Activated naive CD8-positive, alpha-beta T cell treated with anti-CD3 and anti-CD28 coated beads for 36 hours (primary cell): ENCODE measurements at regions not wholly inside any gene's neighbourhood (a gene's known extent, or its start where the extent isn't known, plus 50 kb on each side); places are given as distances from the start of the nearest gene placed in this dataset.

Source experiments
- DNase-seq: peaks from one replicate; pipeline ENCODE4 v3.0.0; 2021
- H3K27ac Mint-ChIP-seq: one replicate; pipeline ENCODE4 v1.8.0; 2022; ENCODE audit warnings: mild to moderate bottlenecking, moderate library complexity, mixed read lengths
- H3K27me3 Mint-ChIP-seq: one replicate; pipeline ENCODE4 v1.8.0; 2022; ENCODE audit warnings: mild to moderate bottlenecking, mixed read lengths
- H3K36me3 Mint-ChIP-seq: one replicate; pipeline ENCODE4 v1.8.0; 2021; ENCODE audit warnings: mild to moderate bottlenecking, mixed read lengths
- H3K4me1 Mint-ChIP-seq: one replicate; pipeline ENCODE4 v1.8.0; 2021; ENCODE audit warnings: mixed read lengths
- H3K4me3 Mint-ChIP-seq: one replicate; pipeline ENCODE4 v1.8.0; 2022; ENCODE audit warnings: mild to moderate bottlenecking, moderate library complexity, mixed read lengths
- H3K9me3 Mint-ChIP-seq: one replicate; pipeline ENCODE4 v1.8.0; 2022; ENCODE audit warnings: mixed read lengths

GRCh38 chr15:61798631-61799030, 261.6 kb downstream of the VPS13C start:
- peaks cover 14% of the 10 kb centered on the region for H3K27me3 Mint-ChIP-seq
- H3K9me3 Mint-ChIP-seq, result no peaks in the 10 kb centered on the region
- no peak for DNase-seq
- no peak overlapping the region for H3K27ac Mint-ChIP-seq
- no peaks in the 10 kb centered on the region for H3K36me3 Mint-ChIP-seq
- no peaks in the 10 kb centered on the region for H3K4me1 Mint-ChIP-seq
- no peak overlapping the region for H3K4me3 Mint-ChIP-seq

GRCh38 chr15:61796056-61796455, 264.2 kb downstream of the VPS13C start:
- H3K9me3 Mint-ChIP-seq, result no peaks in the 10 kb centered on the region
- no peak overlapping the region for H3K27ac Mint-ChIP-seq

GRCh38 chr15:61794881-61795280, 265.4 kb downstream of the VPS13C start:
- no peaks in the 10 kb centered on the region for H3K36me3 Mint-ChIP-seq

More at GRCh38 chr15:61796056-61796455, 264.2 kb downstream of the VPS13C start:
- Mint-ChIP-seq H3K4me3 (no peak overlapping the region), H3K36me3 (no peaks in the 10 kb centered on the region), H3K4me1 (no peaks in the 10 kb centered on the region), H3K27me3 (peaks cover 21% of the 10 kb centered on the region)
- no peak for DNase-seq

DNA sequence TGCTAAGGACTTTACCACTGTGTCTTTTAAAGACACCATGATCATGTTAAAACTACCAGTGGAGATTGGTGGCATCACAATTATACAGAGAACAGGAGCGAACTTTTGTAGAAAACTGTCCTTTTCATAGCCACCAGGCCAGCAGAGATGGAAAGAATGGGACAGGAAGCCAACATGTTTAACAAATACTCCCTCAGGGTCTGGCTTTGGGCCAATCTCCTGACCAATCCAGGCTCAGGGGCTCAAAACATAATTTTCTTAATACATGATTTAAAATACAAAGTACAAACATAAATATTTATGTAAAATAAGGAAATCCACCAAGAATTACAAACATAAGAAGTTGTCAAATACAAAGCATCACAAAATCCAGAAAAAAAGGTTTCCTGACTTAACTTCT, 266.0 kb downstream of the VPS13C start:
- no peak overlapping the region for H3K27ac Mint-ChIP-seq
- H3K36me3 Mint-ChIP-seq, result no peaks in the 10 kb centered on the region
- peaks cover 26% of the 10 kb centered on the region for H3K27me3 Mint-ChIP-seq
- H3K4me1 Mint-ChIP-seq, result no peaks in the 10 kb centered on the region
- H3K9me3 Mint-ChIP-seq, result peaks cover 2% of the 10 kb centered on the region
- no peak for DNase-seq
- H3K4me3 Mint-ChIP-seq, result no peak overlapping the region

More at GRCh38 chr15:61794881-61795280, 265.4 kb downstream of the VPS13C start:
- Mint-ChIP-seq H3K4me1 (no peaks in the 10 kb centered on the region), H3K27ac (no peak overlapping the region), H3K27me3 (peaks cover 23% of the 10 kb centered on the region), H3K4me3 (no peak overlapping the region), H3K9me3 (peaks cover 1% of the 10 kb centered on the region)
- no peak for DNase-seq

GRCh38 chr15:61784734-61785133, 275.5 kb downstream of the VPS13C start:
- no peak overlapping the region for H3K4me3 Mint-ChIP-seq
- no peaks in the 10 kb centered on the region for H3K36me3 Mint-ChIP-seq
- H3K27ac Mint-ChIP-seq, result no peak overlapping the region
- H3K9me3 Mint-ChIP-seq, result peaks cover 1% of the 10 kb centered on the region
- H3K4me1 Mint-ChIP-seq, result no peaks in the 10 kb centered on the region
- peaks cover 25% of the 10 kb centered on the region for H3K27me3 Mint-ChIP-seq
- no peak for DNase-seq

DNA sequence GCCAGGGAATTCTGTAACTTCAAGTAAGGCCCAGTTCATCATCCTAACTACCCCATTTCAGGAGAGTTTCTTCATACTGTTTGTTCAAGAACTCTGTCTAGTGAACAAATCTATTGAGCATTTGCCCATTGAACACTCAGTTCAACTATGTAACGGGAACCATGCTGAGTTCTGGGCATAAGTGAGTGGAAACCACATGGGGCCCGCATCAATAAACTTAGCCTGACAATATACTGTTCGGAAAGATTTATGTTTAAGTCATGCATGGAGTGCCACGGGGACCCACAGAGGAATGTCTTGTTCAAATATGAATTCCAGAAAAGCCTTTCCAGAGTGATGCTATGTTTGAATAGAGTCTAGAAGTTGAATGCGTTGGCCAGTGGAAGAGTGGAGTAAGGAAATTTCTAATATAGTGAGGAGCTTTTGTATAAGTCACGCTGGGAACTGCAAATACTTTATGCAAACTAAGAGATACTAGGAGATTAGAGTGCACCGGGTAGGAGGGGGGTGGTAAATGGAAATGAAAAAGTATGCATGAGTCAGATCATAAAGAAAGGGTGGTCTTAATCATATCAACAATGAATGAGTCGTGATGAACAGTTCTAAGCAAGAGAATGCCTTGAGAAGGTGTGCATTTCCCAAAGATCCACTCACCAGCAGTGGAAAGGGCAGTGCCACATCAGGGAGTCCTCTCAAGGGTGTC, 279.8 kb downstream of the VPS13C start:
- H3K4me1 Mint-ChIP-seq, result no peaks in the 10 kb centered on the region
- H3K4me3 Mint-ChIP-seq, result no peak overlapping the region
- H3K36me3 Mint-ChIP-seq, result no peaks in the 10 kb centered on the region
- no peak for DNase-seq
- H3K27me3 Mint-ChIP-seq, result peaks cover 35% of the 10 kb centered on the region
- H3K27ac Mint-ChIP-seq, result no peak overlapping the region
- H3K9me3 Mint-ChIP-seq, result no peaks in the 10 kb centered on the region

GRCh38 chr15:61777689-61778088, 282.6 kb downstream of the VPS13C start:
- Mint-ChIP-seq H3K9me3 (peaks cover 3% of the 10 kb centered on the region), H3K36me3 (no peaks in the 10 kb centered on the region), H3K4me1 (no peaks in the 10 kb centered on the region), H3K27ac (no peak overlapping the region), H3K27me3 (peaks cover 35% of the 10 kb centered on the region), H3K4me3 (no peak overlapping the region)
- DNase-seq, result no peak

DNA sequence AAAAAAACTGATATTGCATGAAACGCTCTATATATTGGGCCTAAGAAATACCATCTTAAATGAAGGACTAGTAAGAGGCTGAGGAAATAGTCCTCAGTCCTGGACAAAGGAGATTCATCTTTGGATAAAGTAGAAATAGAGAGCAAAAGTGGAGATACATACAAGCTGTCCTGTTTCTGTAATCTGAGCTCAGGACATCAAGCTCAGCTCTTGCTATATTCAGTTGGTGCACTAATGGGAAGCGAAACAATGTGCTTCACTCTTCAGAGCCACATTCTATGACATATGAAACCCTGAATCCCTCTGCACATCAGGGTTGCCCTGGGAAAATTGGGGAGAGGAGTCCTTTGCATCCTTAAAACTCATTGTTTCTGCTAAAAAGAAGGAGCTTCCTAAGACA, 290.7 kb downstream of the VPS13C start:
- H3K4me1 Mint-ChIP-seq, result no peaks in the 10 kb centered on the region
- peaks cover 15% of the 10 kb centered on the region for H3K9me3 Mint-ChIP-seq
- peaks cover 14% of the 10 kb centered on the region for H3K27me3 Mint-ChIP-seq
- DNase-seq, result no peak
- no peak overlapping the region for H3K27ac Mint-ChIP-seq
- no peak overlapping the region for H3K4me3 Mint-ChIP-seq
- no peaks in the 10 kb centered on the region for H3K36me3 Mint-ChIP-seq

- H3K4me1 Mint-ChIP-seq, result no peaks in the 10 kb centered on the region
- H3K9me3 Mint-ChIP-seq, result peaks cover 13% of the 10 kb centered on the region
- H3K27ac Mint-ChIP-seq, result no peak overlapping the region
- H3K27me3 Mint-ChIP-seq, result peaks cover 18% of the 10 kb centered on the region
- no peaks in the 10 kb centered on the region for H3K36me3 Mint-ChIP-seq
- H3K4me3 Mint-ChIP-seq, result no peak overlapping the region
- no peak for DNase-seq
Observed at GRCh38 chr15:61768131-61768530, 292.1 kb downstream of the VPS13C start.

GRCh38 chr15:61764981-61765380, 295.3 kb downstream of the VPS13C start:
- Mint-ChIP-seq H3K27me3 (peaks cover 18% of the 10 kb centered on the region), H3K4me3 (no peak overlapping the region), H3K27ac (no peak overlapping the region), H3K36me3 (no peaks in the 10 kb centered on the region), H3K9me3 (no peaks in the 10 kb centered on the region), H3K4me1 (no peaks in the 10 kb centered on the region)
- DNase-seq, result no peak

DNA sequence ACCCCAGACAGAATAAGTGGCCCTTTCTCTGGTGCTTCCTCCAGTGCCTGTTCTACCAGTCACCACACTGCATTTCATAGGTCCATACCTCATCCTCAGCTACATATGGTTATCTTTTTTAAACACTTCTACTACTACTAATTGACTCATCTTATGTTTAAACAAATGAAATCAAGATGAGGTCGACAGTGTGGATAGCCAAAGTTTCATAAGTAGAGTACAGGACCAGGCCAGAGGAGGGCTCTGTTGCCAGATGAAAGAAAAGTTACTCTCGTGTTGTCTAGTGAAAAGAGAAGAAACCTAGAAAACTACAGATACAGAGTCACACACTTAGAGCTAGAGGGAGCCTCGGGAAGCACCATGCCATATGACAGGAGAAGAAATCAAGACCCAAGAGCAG, 296.1 kb downstream of the VPS13C start:
- no peaks in the 10 kb centered on the region for H3K36me3 Mint-ChIP-seq
- DNase-seq, result no peak

DNA sequence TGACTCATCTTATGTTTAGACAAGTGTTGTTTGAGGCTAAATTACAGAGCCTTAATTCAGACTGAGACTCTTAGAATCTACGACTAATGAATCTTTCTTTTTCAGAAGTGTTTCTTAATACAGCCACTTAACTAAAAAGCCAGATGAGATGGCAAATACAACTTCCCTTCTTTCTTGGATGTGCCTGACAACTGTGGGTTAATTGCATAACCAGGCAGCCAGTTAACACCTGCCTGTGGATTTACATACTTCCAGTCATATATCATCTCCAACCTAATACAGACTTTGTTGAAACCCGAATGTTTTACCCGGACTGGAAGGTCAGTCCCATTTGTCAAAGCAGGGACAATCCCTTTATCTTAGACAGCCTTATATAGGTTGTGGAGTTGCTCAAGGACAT, 297.6 kb downstream of the VPS13C start:
- H3K27me3 Mint-ChIP-seq, result peaks cover 13% of the 10 kb centered on the region

More for the DNA sequence above, 296.1 kb downstream of the VPS13C start:
- Mint-ChIP-seq H3K9me3 (no peaks in the 10 kb centered on the region), H3K4me1 (no peaks in the 10 kb centered on the region), H3K27ac (no peak overlapping the region), H3K4me3 (no peak overlapping the region), H3K27me3 (peaks cover 18% of the 10 kb centered on the region)

GRCh38 chr15:61759639-61760038, 300.6 kb downstream of the VPS13C start:
- Mint-ChIP-seq H3K9me3 (no peaks in the 10 kb centered on the region), H3K4me1 (no peaks in the 10 kb centered on the region), H3K27ac (no peak overlapping the region), H3K36me3 (no peaks in the 10 kb centered on the region), H3K27me3 (peaks cover 8% of the 10 kb centered on the region), H3K4me3 (no peak overlapping the region)
- no peak for DNase-seq

More for the DNA sequence above, 297.6 kb downstream of the VPS13C start:
- Mint-ChIP-seq H3K27ac (no peak overlapping the region), H3K9me3 (no peaks in the 10 kb centered on the region), H3K36me3 (no peaks in the 10 kb centered on the region), H3K4me1 (no peaks in the 10 kb centered on the region), H3K4me3 (no peak overlapping the region)
- DNase-seq, result no peak

- H3K27ac Mint-ChIP-seq, result no peak overlapping the region
- no peaks in the 10 kb centered on the region for H3K4me1 Mint-ChIP-seq
- H3K4me3 Mint-ChIP-seq, result no peak overlapping the region
- H3K9me3 Mint-ChIP-seq, result no peaks in the 10 kb centered on the region
- H3K36me3 Mint-ChIP-seq, result no peaks in the 10 kb centered on the region
- H3K27me3 Mint-ChIP-seq, result peaks cover 6% of the 10 kb centered on the region
- no peak for DNase-seq
Observed at GRCh38 chr15:61756071-61756820, 304.0 kb downstream of the VPS13C start.

DNA sequence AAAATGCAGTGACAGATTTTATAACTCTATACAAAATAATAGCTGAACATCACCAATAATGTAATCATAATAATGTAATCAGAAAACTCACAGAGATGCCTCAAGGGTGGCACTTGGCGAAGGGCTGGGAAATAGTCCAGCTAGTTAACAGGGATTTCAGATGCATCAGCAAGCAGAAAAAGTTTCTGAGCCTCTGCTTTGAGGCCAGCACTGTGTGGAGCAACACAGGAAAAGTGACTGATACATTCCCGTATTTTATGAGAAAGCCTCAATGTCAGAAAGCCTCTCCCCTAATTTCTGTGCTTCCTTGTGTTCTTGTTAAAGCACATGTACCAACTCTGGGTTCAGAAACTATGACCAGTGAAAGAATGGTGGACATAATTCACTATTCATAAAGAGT, 304.8 kb downstream of the VPS13C start:
- no peaks in the 10 kb centered on the region for H3K36me3 Mint-ChIP-seq
- no peak for DNase-seq
- H3K4me3 Mint-ChIP-seq, result no peak overlapping the region
- peaks cover 6% of the 10 kb centered on the region for H3K27me3 Mint-ChIP-seq
- no peak overlapping the region for H3K27ac Mint-ChIP-seq
- no peaks in the 10 kb centered on the region for H3K4me1 Mint-ChIP-seq
- H3K9me3 Mint-ChIP-seq, result no peaks in the 10 kb centered on the region
